Renal cortical epithelial cell (primary cell): ENCODE measurements at regions not wholly inside any gene's neighbourhood (a gene's known extent, or its start where the extent isn't known, plus 50 kb on each side); places are given as distances from the start of the nearest gene placed in this dataset.

Experiments used
- DNase-seq: peaks from one replicate; pipeline ENCODE4 v3.0.0-alpha.2; 2011; ENCODE audit warnings: low read depth

GRCh38 chr3:178297199-178297598 is 239.0 kb upstream of the KCNMB2 start:
- no peak for DNase-seq

- no peak for DNase-seq
Observed at GRCh38 chr3:178297740-178298139, 238.5 kb upstream of the KCNMB2 start.

- no peak for DNase-seq
Observed at GRCh38 chr3:178300441-178300959, 235.7 kb upstream of the KCNMB2 start.

- DNase-seq: peak; percentile 30
Observed at GRCh38 chr3:178302966-178303930, 233.0 kb upstream of the KCNMB2 start.

GRCh38 chr3:178304758-178305467 is 231.3 kb upstream of the KCNMB2 start:
- peak; percentile 68 for DNase-seq

GRCh38 chr3:178306432-178307115 is 229.7 kb upstream of the KCNMB2 start:
- no peak for DNase-seq

GRCh38 chr3:178308771-178309170 is 227.5 kb upstream of the KCNMB2 start:
- no peak for DNase-seq

GRCh38 chr3:178310949-178311348 is 225.3 kb upstream of the KCNMB2 start:
- DNase-seq: no peak

GRCh38 chr3:178313716-178314115 is 222.5 kb upstream of the KCNMB2 start:
- DNase-seq: no peak

GRCh38 chr3:178318340-178318739 is 217.9 kb upstream of the KCNMB2 start:
- DNase-seq: no peak

GRCh38 chr3:178318941-178319816 is 217.1 kb upstream of the KCNMB2 start:
- DNase-seq: no peak

GRCh38 chr3:178320456-178321351 is 215.5 kb upstream of the KCNMB2 start:
- peak; percentile 86 for DNase-seq

GRCh38 chr3:178324356-178324755 is 211.9 kb upstream of the KCNMB2 start:
- DNase-seq: no peak

GRCh38 chr3:178325330-178325729 is 210.9 kb upstream of the KCNMB2 start:
- DNase-seq: peak; percentile 59

- DNase-seq: no peak
Observed at GRCh38 chr3:178329936-178330335, 206.3 kb upstream of the KCNMB2 start.

- no peak for DNase-seq
Observed at GRCh38 chr3:178334239-178334638, 202.0 kb upstream of the KCNMB2 start.

- no peak for DNase-seq
Observed at GRCh38 chr3:178336336-178336735, 199.9 kb upstream of the KCNMB2 start.

GRCh38 chr3:178340506-178340905 is 195.7 kb upstream of the KCNMB2 start:
- no peak for DNase-seq

- no peak for DNase-seq
Observed at GRCh38 chr3:178341636-178342035, 194.6 kb upstream of the KCNMB2 start.

GRCh38 chr3:178342111-178342510 is 194.1 kb upstream of the KCNMB2 start:
- peak; percentile 37 for DNase-seq
